SH-SY5Y (cell line): ENCODE measurements at regions not wholly inside any gene's neighbourhood (a gene's known extent, or its start where the extent isn't known, plus 50 kb on each side); places are given as distances from the start of the nearest gene placed in this dataset.

ENCODE experiments used
- GATA2 ChIP-seq: IDR thresholded peaks from 2 replicates; pipeline ENCODE4 v1.6.1; 2011; ENCODE audit warnings: mild to moderate bottlenecking, low read depth, low read length
- GATA3 ChIP-seq: IDR thresholded peaks from 2 replicates; pipeline ENCODE4 v1.6.1; 2011; ENCODE audit warnings: low read depth, mild to moderate bottlenecking, low read length, moderate library complexity

DNA sequence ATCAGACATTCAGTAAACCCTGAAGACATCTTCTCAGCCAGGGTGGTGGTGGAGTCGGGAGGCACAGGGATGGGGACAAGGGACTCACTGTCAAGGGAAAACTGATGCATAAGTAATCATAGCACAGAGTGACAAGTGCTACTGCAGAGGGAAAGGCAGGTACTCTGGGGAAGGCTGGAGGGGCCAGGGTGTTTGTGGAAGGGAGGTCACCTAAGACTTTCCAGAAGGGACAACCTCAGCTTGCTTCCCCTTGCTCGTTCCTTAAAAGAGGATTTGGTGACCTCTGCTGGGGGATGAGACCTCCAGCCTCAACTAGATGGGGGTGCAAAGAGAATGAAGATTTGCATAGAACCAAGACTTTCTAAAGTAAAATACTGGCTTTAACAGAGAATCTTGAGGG is 99.5 kb downstream of the SLC4A3 start:
- TF ChIP-seq GATA2 (no peak), GATA3 (no peak)
